GM18909 (cell line): ENCODE measurements at regions not wholly inside any gene's neighbourhood (a gene's known extent, or its start where the extent isn't known, plus 50 kb on each side); places are given as distances from the start of the nearest gene placed in this dataset.
"Not testable (repeated sequence)": the region's sequence is repeated elsewhere in the genome, so short reads cannot be mapped to it uniquely, and the experiment has no call there.

ENCODE experiments used
- ATAC-seq: cut with Tn5 transposase; IDR thresholded peaks from one replicate; pipeline ENCODE4 v1.9.1; 2021; ENCODE audit warnings: mild to moderate bottlenecking; ENCODE audit not compliant: unreplicated experiment, poor library complexity

DNA sequence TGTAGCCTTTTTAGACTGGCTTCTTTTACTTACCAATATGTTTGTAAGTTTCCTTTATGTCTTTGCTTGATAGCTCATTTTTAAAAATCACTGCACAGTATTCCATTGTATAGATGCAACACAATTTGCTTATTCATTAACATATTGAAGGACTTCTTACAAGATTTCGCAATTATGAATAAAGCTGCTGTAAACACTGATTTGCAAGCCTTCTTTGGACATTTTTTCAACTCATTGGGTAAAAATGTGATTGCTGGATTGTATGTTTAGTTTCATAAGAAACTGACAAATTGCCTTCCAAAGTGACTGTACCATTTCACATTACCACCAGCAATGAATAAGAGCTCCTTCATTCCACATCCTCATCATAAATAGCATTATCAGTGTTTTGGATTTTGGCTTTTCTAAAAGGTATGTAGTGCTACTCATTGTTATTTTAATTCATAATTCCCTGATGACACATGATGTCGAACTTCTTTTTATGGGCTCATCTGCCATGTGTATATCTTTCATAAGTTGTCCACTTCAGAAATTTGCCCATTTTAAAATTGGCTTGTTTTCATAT, 80.7 kb downstream of the TFAP2B start:
- no peak for ATAC-seq

DNA sequence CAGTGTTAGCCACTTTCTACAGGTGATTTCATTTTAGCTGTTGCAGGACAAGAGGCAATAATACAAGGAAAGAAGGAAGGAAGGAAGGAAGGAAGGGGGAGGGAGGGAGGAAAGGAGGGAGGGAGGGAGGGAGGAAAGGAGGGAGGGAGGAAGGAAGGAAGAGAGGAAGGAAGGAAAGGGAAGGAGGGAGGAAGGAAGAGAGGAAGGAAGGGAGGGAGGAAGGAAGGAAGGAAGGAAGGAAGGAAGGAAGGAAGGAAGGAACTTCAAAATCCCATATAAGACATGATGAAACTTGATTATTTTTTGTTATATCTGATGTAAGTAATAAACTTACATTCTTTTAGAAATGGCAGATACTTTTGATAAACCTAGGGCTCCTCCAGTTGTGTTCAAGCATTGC, 83.6 kb downstream of the TFAP2B start:
- ATAC-seq = no peak

DNA sequence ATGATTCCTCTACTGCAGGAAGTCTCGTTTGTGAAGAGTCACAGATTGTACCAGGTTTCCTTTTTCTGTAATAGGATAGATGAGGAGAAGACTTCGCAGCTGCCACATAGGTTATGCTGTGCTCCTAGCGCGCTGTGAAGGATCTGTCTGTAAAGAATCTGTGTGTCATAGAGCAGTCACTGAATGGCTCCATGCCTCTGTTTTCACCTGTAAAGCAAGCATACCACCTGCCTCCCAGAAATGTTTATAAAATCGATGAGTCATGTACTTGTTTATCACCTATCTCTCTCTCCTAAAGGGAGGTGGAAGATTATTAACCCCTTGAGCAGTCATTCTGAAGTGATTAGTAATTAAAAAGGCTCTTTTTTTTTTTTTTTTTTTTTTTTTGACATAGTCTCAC, 86.6 kb downstream of the TFAP2B start:
- no peak for ATAC-seq

DNA sequence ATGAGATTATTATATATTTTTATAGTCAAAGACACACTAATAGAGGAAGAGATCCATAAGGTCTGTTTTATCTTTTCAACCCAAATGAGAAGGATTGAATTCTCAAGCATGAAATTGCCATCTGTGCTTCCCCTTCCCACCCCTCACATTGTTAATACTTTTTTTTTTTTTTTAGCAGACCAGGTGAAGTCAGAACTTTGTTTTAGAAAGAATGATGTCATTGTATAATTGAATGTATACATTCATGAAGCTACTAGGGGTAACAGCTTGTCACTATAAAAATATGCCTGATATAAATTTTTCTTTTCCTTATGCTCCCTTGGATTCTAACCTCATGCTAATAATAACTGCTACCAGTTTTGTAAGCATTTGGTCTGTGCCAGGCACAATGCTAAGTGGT, 88.9 kb downstream of the TFAP2B start:
- ATAC-seq = no peak

DNA sequence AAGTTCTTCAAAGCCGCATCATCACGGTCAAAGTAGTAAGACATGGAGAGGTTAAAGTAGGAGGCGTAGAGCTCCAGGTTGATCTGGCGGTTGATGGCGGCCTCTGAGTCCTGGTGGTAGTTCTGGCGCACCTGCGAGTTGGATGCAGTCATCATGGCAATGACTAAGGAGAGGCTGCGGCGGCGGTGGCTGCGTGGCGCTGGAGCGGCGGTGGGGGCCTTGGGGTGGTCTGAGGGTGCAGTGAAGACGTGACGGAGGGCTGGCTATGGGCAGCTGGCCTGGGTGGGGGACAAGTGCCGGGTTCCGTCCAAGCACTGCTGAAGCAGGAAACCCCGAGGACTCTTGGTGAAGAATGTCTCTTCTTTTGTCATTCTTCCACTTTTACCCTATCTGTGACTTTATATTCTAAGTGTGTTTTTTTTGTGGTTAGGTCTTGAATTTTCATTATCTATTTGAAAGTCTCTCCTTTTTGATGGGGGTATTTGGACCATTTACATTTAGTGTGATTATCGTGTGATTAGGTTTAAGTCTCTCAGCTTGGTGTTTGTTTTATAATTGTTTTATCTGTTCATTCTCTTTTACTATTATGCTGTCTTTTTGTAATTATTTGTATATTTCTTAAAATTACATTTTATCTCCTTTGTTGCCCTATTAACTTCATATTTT, 94.6 kb downstream of the TFAP2B start:
- no peak for ATAC-seq

DNA sequence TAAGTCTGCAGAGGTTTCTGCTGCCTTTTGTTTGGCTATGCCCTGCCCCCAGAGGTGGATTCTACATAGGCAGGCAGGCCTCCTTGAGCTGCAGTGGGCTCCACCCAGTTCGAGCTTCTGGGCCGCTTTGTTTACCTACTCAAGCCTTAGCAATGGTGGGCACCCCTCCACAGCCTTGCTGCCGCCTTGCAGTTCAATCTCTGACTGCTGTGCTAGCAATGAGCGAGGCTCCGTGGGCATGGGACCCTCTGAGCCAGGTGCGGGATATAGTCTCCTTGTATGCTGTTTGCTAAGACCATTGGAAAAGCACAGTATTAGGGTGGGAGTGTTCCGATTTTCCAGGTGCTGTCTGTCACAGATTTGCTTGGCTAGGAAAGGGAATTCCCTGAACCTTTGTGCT, 102.7 kb downstream of the TFAP2B start:
- ATAC-seq = not testable (repeated sequence)

DNA sequence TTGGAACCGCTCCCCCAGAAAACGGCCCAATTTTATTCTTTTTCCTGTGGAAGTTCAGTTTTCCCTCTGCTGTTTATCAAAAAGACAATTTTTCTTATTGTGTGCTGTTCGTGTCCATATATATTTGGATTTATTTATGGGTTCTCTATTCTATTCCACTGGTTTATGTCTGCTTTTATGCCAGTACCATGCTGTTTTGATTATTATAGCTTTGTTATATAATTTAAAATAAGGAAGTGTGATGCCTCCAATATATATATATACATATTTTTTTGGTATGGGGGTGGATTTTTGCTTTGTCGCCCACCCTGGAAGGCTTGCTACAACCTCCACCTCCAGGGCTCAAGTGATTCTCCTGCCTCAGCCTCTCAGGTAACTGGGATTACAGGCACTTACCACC, 103.3 kb downstream of the TFAP2B start:
- ATAC-seq = no peak

DNA sequence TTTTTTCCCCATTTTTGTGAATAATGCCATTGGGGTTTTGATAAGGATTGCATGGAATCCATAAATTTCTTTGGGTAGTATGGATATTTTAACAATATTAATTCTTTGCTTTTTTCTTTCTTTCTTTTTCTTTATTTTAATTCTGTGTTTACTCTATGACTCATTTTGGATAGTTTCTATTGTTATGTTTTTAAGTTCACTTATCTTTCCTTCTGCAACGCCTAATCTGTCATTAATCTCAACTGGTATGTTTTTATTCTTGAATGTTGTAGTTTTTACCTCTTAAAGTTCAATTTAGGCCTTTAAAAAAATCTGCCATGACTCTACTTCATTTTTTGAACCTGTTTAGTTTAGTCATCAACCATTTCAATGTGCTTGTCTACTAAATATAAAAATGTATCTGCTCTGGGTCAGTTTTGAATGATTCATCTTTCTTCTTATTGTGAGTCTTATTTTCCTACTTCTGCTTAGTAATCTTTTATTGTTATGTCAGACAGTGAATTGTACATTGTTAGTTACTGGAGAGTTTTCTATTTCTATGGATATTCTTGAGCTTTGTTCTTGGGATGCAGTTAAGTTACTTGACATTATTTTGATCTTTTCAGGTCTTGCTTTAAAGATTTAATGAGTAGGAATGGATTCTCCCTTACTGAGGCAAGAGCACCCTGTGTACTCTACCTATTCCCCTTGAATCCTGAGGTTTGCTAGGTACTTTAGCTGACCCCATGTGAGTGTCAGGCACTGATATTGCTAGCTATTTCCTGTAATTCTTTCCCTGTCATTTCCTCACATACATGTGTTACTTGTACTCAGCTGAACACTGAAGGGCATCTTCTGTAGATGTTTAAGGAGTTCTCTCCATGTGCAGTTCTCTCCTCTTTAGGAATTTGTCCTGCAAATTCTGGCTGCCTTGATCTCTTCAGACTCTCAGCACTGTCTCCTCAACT, 104.2 kb downstream of the TFAP2B start:
- ATAC-seq = no peak

DNA sequence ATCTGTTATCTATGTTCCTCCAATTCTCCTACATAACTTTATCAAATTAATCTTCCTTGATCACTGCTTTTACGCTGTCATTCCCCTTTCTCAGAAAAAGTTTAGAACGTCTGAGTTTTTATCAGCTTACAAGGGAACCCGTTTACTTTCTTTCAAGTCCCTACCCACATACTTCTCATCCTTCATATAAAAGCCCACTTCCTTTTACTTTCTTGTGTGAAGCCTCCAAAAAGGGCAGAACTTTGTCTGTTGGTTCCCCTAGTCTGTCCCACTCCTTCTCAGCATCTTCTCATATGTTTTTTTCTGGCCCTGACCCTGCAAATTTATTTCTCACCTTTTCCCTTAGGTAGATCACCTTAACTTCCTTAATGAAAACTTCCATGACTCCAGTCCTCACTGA, 106.1 kb downstream of the TFAP2B start:
- no peak for ATAC-seq

DNA sequence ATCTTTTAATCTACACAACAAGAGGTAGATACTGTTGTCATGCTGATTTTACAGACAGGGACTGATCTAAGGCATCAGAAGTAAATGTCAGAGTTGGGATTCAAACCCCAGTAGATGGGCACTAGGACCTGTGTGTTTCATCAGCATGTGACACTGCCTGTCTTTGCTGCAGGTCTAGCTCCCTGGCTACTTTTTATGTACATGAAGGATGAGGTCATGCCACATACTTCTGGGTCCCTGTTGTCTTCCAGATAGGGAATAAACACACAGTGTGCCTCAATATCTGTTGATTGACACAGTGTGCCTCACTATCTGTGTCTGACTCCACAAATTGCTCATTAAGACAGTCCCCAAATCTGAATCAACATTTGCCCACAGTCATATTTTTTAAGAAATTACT, 106.9 kb downstream of the TFAP2B start:
- ATAC-seq = no peak

DNA sequence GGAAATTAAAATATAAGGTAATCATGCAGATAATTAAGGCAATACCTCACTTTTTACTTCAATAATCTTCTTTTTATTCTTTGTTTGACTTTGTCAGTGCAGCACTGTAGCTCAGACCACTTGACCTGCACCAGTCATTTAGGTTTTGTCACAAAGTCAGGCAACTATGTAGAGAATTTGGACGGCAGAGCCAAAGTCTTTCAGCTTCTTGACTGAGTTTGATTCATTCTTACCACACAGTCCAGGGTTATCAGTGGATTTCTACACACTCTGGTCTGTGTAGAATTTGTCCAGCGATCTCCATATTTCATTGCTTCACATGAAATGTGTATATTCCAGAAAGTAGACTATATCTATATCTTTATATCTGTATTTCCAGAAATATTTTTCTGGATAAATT, 107.3 kb downstream of the TFAP2B start:
- ATAC-seq = no peak

DNA sequence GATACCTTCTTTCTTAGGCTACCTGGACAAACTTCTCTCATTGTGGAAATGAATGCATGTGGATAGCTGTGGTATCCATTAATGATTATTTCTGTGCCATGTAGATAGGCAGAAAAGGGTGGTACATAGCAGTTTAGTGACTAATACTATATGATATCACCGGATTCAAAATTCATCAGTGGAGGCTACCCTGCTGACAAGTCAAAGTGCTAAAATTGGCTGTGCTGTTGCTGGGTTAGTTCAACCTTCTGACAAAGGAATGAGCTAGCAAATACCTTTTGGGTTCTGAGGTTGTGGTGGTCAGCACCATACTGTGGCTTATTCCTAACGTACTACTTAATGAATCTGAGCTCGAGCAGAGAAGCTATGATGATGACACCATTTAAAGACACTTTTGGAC, 109.1 kb downstream of the TFAP2B start:
- ATAC-seq = no peak

DNA sequence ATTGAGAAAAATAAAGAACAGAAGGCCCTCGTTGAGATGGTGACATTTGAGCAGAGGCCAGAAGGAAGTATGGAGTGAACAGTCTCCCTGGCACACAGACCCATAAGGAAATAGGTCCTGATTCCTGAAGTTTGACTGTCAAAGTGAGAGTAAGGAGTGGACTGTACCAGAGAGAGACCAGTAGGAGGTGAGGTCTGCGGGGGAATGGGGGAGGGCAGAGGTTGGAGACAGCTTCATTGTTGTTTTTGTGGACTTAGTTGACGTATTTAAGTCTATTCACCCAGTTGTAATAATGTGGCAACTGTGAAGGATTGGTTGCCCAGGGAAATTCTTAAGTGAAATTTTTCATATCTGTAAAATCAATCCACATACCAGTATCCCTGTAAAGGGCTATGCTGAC, 110.7 kb downstream of the TFAP2B start:
- no peak for ATAC-seq

DNA sequence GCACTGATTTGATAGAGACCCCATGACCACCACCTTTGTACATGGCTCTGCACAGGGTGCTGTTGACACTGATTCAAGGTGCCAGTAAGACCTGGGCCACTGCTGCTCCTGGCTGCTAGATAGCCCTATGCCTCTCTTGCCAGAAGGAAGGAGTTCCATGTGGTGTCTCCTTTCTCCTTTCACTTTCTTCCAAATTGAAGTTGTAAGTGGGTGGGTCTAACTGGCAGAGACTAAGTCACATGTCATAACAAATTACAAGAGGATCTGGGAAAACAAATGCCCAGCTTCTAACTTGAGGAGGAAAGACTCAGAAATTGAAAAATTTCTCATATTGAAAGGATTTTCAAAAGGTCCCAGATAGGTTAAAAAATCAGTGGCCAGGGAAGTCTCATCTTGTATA, 116.8 kb downstream of the TFAP2B start:
- no peak for ATAC-seq

DNA sequence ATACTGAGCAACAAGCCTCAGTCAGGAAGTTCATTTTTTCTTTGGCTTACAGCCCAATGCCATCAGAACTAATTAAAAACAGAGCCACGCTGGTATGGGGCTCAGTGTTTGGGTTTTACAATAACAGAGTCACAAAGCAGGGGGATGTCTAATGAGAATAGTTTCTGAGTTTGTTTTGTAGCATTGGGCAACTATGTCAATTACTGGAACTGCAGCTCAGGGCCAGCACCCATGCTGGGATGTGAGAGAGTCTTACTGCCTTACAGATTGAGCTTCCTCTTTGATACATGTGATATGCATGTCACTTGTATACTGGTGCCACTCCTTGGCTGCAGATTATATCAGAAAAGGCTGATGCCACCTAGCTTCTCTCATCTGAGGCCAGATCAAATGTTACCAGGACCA, 117.6 kb downstream of the TFAP2B start:
- no peak for ATAC-seq

DNA sequence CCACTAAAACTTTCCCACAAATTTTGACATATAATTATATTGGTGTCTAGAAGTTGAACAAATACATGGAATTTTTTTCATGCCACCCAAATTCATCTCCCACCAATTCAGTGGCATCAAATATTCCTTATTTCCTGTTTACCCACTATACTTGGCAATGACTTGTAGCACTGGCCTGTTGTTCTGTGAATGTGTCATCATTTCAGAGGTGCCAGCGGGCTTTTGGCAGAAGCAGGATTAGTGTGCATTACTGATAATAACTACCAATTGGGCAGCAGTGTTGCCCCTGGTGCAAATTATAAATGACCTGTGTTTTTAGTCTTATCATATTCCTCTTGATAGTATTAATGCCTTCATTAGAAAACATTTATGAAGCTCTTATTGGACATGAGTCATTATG, 121.3 kb downstream of the TFAP2B start:
- ATAC-seq = no peak

DNA sequence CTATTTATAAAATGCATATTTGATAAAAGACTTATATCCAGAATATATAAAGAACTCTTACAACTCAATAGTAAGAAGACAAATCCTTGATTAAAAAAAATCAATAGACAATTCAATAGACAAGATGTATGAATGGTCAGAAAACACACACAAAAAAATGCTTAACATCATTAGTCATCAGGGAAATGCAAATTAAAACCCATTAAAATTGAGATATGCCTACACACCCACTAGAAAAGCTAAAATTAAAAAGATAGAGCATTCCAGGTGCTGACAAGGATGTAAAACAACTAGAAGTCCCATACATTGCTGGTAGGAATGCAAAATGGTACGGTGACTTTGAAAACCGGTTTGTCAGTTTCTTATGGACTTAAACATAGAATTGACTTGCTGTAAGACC, 127.1 kb downstream of the TFAP2B start:
- ATAC-seq = no peak

DNA sequence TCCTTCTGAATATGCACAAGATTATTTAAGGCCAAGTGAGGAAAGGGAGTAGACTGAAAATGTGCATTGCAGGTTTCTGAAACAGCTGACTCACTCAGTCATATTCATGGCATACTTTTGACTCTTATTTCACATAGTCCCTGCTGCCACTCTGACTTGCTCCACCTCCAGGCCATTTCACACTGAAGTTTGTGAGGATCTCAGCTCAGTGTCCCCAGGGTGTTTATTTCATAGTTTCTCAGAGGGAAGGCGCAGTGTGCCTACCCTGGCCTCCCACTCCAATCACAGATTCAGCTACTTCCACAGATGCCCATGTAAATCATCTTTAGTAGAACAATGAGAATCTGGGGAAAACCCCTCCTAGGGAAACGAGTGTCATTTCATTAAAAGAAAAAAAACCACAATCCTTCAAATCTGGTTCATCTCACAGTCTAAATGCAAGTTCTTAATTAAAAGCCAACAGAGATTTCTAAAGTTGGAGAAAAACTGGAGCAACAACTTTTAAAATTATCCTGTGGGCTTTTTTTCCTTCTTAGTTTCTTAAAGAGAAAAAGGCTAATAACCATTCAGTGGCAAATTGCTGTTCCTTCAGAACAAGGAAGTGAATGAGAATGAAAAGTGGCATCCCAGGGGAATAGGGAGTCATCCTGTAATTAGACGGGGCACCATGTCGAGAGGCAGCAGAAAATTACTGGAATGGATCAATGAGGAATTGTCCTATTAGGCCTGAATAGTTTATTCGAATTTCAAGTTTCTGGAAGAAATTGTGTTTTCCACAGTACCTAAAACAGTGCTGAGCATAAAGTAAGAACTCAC, 133.6 kb downstream of the TFAP2B start:
- no peak for ATAC-seq

DNA sequence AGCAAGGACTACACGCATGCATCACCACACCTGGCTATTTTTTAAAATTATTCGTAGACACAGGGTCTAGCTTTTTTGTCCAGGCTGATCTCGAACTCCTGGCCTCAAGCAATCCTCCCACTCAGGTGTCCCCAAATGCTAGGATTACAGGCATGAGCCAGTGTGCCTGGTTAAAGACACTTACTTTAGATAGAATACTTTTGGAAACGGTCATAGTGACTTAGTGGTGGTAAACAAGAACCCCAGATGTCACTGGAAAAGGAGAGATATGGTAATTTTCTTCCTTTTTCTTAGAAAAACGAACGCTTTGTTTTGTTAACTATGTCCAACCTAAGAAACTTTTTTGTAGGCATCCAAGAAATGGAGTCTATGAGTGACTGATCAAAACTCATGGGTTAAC, 137.3 kb downstream of the TFAP2B start:
- no peak for ATAC-seq

DNA sequence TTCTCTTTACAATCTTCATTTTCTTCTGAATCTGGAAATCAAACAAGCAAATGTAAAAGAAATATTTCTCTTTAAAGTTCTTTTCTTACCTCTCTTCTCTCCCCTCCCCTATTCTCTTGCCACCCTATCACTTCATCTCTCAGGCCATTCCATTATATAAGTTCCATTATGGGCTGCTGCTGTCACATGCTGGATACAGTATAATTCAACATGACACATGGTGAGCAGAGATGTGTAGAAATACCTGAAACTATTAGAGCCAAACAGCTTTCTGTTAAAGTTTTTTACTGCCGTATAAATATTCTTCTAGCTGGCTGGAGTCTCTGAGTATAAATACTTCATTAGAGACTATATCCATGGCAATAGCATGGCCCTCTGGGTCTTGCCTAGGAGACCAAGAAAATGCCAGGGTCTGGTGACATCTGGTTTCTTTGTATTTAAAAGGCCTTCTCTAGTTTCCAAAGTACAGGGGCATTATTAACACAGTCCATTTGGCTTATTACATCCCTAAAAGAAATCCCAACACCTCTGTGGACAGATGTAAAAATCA, 139.6 kb downstream of the TFAP2B start:
- no peak for ATAC-seq
